Posterior vena cava (tissue), 2 donors: ENCODE measurements at regions not wholly inside any gene's neighbourhood (a gene's known extent, or its start where the extent isn't known, plus 50 kb on each side); places are given as distances from the start of the nearest gene placed in this dataset.
"Not testable (repeated sequence)": the region's sequence is repeated elsewhere in the genome, so short reads cannot be mapped to it uniquely, and the experiment has no call there.

ENCODE experiments used
- DNase-seq: peaks from one replicate; pipeline ENCODE4 v3.0.0-alpha.2; 2020; ENCODE audit warnings: low spot score
- intact Hi-C, 2 donors: fragments of 100-400 bp; cut with DNase I; formaldehyde crosslinking; loops; one replicate each; pipeline versions ENCODE4 v1.14.1 to v1.14.2; 2022 to 2023
- donor health status: DM: yes; HTN: yes; CAD: no.
- donor health status: DM: yes; HTN: yes; CAD: no.

DNA sequence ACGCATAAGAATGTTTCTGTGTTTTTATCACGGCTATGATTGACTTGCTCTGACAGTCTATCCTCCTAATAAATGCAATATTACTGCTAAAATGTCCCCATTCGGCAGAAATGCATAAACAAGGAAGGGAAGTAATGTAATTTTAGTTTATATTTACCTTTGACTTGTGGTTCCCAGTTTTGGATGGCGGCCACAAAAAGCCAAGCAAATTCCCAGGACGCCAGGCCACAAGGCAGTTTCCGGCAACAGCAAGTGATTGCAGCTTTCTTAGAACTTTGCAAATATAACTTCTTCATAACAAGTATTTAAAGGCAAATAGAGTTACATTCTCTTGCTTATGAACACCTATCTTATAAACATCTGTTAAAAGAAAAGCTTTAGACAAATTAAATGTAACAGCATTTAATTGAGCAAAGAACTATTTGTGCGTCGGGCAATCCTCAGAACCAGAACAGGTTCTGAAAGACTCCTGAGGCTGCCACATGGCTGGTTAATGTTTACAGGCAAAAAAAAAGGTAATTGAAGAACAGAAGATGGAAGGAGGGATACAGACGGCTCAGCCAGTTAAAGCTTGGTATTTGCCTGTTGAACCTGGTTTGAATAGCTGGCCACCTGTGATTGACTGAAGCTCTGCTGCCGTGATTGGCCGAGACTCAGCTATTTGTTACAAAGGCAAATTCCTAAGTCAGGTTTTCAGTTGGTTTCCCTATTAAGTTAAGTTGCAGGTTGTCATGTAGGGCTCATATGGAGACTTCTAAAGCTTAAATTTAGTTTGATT is 80.8 kb downstream of the C21orf91 start:
- intact Hi-C loops: no loop called here

DNA sequence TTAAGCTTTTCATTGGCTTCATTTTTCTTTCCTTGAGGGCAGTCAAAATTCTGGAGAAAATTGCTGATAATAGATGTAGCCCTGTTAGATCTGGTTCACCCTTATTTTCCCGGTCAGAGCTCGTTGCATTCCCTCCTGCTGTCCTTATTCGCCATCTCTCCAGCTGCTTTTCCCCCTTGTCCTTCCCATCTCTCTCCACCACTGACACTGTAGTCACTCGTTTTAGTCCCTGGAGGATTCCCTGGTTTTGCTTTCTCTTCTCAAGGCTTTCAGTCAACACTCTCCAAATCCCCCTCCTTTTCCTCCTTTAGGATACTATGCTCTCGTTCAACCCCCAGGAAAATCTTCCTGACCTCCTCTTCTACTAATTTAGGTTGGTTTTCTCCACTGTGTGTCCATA is 83.1 kb downstream of the C21orf91 start:
- DNase-seq: no peak
- intact Hi-C loops: no loop called here

More for the DNA sequence above, 80.8 kb downstream of the C21orf91 start:
- DNase-seq: no peak

DNA sequence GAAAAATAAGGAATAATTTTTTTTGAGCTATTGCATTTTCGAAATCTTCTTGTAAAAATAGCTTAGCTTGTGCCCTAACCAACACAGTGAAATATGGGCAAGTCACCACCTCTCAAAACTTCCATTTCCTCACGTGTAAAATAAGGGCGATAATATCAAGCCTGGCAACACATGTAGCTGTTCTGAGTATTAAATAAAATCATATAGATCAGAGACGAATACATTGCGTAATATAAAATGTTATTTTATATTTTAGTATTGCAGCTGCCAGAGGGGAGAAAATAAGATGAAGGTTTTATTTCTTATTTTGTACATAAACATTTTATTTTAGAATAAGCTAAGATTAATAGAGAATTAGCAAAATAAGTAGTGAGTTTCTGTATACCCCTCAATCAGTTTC is 85.9 kb downstream of the C21orf91 start:
- intact Hi-C loops: no loop called here
- DNase-seq: no peak

DNA sequence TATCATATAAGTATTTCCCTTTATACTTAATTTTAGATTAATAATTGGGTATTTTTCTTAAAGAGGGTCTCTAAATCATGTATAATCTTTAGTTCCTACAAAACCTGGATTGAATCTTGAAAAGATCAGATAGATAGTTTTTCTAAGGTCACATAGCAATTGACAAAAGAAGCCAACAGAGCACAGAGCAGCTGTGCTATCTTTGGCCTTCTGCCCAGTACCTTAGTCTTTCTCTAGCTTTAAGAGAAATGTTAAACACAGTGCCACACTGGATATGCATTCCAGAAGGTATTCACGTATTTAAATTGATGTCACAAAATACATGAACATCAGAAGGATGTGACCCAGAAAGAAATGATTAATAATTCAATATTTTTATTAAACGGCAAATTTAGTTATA is 86.8 kb downstream of the C21orf91 start:
- intact Hi-C loops: no loop called here
- DNase-seq: no peak

DNA sequence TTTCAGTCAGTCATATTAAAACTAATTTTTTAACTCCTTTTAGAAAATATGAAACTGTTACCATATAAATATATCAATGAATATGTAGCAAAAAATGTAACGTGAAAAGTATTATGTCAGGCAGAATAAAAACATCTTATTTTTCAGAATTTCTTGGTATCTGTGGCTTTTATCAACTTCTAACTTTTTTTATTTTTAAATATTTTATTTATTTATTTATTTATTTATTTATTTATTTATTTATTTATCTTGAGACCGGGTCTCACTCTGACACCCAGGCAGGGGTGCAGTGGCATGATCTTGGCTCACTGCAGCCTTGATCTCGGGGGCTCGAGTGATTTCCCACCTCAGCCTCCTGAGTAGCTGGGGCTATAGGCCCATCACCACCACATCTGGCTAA is 87.6 kb downstream of the C21orf91 start:
- intact Hi-C loops: no loop called here
- no peak for DNase-seq

DNA sequence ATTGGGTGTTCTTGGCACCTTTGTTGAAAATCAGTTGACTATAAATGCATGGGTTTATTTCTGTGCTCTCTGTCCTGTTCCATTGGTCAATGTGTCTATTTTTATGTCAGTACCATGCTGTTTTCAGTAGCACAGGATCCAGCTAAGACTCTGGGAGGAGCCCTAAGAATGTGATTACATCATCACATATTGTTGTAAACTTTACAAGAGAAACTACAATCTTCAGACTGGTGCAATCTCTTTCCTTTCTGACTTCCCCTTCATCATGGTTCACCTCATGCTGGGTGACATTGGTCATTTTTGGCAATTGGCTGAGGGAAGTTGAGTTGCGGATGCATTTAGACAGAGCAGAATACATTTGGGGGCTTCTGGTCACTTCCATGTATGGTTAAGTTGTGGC is 88.4 kb downstream of the C21orf91 start:
- intact Hi-C loops: no loop called here
- no peak for DNase-seq

DNA sequence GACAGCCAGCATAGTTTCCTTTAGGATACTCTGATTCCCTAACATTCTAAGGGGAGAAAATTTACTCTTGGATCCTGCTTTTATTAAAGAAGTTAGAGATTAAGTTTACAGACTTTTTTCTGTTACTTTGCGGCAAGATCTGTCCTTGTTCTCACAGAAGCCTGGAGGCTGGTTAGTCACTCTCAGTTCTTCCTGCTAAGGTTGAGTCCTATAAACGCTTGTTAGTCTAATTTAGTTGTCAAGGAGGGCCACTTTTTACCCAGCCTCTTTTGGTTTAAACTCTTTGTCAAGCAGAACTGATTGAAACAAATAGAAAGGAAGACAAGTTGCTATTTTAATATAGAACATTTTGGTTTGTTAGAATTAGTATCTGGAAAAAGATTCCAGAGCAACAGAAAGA is 89.7 kb downstream of the C21orf91 start:
- intact Hi-C loops: no loop called here
- DNase-seq: no peak

DNA sequence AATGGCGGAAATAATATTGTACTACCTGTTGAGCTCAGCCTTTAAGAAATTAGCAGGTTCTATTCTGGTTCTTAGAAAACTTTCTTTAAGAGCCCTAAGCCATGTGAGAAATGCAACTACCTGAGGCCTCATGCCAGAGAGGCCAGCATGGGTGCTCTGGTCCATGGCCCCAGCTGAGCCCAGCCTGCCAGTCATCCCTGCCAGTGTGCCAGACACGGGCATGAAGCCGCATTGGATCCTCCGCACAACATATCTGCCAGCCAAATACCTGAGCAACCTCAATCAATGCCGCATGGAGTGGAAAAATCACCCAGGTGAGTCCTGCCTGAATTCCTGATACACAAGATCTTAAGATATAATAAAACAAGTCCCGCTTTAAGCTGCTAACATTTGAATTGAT is 91.8 kb downstream of the C21orf91 start:
- intact Hi-C loops: no loop called here
- DNase-seq: no peak

DNA sequence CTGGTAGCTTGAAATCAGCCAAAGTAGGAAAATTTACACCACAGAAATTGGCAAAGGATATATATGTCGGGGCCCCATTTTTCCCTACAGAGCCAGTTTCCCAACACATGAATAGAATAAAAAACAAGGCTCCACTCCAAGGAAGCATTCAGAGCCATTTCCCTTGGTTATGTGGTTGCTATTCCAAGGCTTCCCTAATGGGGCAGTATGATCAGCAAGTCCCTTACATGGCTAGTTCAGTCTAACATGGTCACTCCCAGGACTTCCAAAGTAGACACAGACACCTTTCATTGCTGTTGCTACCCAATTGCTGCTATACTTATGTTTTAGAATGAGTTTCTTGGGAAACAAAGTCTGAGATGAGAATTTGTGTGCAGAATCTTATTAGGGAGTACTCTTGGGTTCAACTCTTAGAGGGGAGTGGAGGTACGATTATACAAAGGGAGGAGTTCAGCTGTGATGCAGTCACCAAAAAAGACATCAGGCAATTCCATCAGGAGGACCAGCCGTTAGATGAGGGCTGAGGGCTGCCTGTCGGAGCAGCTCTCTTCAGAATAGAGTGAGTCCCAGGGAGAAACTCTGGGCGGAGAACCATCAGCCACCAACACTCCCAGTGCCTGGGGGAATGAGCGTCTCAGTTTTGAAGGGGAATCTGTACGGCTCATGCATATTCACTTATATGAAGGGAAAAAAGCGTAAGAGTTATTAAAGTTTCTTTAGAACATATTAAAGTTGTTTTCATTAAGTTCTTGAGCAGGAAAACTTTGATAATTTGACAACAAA is 92.9 kb downstream of the C21orf91 start:
- intact Hi-C loops: no loop called here
- no peak for DNase-seq

DNA sequence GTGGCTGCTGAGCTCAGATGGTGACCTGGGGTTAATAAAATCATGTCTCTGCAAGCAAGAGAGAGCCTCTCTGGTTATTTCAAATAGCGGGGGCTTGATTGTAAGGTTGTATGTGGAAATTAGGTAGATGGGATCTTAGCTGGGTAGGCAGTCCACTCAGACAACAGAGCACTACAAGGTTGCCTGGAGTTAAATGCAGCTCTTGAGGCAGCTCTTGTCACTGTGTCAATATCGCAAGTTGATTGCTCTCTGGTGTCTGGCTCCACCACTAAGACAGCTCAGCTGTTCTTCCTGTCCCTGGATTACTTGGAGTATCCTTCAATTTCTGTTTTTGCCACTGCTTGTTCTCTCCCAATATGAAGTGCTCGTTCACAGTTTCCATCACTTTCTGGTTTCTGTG is 93.8 kb downstream of the C21orf91 start:
- DNase-seq: no peak
- intact Hi-C loops: no loop called here

DNA sequence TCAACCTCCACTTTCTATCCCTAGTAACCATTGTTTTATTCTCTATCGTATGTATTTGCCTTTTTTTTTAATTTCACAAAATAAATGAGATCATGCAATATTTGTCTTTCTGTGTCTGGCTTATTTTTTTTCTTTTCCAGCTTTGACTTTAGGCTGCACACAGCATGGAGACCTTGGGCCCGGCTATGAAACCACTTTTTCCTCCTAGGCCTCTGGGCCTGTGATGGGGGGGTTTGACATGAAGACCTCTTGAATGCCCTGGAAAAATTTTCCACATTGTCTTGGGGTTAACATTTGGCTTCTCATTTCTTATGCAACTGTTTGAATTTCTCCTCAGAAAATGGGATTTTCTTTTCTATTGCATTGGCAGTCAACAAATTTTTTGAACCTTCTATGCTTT is 100.2 kb upstream of the BTG3 start:
- intact Hi-C loops: no loop called here
- no peak for DNase-seq

DNA sequence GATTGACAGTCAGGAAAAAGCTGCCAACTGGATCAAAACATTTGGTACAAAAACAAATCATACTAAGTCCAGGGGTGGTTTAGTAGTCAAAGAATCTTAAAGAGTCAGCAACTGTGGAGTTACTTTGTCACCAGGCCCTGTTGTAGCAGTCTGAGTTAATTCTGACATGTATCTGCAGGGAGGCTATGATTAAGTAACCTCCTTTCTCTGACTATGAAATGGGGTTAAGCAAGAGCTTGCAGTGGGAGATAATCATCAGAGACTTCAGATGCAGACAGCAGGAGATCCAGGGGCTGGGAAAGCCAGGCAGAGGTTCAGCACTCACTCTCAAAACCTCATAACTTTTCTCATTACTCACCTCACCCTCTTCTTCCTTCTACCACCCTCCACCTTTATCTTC is 99.2 kb upstream of the BTG3 start:
- no peak for DNase-seq
- intact Hi-C loops: no loop called here

DNA sequence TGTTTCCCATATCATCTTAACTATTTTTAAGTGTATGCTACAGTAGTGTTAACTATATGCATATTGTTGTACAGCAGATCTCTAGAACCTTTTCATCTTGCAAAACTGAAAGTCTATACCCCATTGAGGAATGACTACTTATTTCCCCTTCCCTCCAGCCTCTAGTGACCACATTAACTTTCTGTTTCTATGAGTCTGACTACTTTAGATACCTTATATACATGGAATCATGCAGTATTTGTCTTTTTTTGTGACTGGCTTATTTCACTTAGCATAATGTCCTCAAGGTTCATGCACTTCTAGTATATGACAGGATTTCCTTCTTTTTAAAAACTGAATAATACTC is 96.5 kb upstream of the BTG3 start:
- intact Hi-C loops: no loop called here
- no peak for DNase-seq

DNA sequence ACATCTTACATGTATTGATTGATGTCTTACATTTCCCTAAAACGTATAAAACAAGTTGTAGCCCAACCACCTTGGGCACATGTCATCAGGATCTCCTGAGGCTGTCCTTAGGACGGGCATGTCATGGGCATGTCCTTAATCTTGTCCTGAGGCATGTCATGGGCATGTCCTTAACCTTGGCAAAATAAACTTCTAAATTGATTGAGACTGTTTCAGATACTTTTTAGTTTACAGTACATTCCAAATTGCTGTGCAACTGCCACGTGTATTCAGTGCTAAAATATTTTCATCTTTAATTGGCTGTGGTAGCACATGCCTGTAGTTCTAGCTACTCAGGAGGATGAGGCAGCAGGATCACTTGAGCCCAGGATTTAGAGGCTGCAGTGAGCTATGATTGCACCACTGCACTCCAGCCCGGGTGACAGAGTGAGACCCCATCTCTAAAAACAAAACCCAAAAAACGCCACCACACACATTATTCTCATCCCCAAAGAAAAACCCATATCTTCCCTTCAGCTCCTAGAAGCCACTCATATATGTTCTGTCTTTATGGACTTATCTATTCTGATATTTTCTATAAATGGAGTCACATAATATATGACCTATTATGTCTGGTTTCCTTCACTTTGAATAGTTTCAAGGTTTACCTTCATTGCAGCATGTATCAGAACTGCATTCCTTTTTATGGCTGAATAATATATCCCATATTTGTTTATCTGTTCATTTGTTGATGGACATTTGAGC is 96.0 kb upstream of the BTG3 start:
- intact Hi-C loops: no loop called here
- DNase-seq: no peak

DNA sequence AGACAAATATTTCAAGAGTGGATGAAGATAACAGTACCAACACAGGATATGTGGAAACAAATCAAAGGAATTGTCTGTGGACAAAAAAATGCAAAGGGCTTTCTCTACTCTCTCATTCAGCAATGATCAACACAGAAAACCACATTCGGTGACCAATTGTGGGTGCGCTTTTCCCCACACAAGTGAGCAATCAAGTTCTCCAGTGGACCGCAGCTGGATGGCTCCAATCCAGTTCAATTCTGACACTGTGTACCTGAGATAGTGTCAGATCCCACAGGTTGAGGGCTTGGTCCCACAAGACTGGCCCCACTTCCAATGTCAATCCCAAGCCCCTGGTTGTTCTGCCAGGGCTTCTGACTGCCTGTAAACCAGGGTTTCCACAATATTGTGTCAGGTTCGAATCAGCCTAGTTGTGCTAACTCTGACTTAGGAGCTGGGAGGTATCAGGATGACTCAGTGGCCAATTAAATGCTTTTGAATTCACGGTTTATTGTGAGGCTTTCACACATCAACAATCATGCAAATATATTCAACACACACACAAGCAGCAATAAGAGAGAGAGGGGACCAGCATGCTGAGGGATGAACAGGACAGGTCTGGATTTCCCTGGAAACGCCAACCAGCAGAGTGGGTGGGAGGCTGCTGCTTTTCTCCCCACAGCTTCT is 87.0 kb upstream of the BTG3 start:
- intact Hi-C loops: no loop called here
- DNase-seq: no peak

DNA sequence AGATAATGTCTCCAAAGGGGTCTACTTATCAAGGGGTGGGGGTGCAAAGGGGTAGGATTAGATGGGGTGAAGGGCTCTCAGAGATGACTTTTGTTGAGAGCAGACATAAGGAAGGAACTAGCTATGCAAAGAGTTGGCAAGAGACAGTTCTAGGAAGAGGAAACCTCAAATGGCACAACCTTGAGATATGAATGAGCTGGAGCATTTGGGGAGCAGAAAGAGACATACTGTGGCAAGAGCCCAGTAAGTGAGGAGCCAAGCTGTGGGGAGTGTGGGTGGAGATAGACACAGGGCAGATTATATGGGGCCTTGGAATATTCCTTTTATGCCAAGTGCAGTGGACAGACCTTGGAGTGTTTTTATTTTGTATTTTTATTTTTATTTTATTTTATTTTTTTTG is 84.8 kb upstream of the BTG3 start:
- intact Hi-C loops: no loop called here
- DNase-seq: no peak

DNA sequence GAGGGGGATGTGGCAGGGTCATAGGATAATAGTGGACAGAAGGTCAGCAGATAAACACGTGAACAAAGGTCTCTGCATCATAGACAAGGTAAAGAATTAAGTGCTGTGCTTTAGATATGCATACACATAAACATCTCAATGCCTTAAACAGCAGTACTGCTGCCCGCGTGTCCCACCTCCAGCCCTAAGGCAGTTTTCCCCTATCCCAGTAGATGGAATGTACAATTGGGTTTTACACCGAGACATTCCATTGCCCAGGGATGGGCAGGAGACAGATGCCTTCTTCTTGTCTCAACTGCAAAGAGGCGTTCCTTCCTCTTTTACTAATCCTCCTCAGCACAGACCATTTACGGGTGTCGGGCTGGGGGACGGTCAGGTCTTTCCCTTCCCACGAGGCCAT is 81.7 kb upstream of the BTG3 start:
- intact Hi-C loops: loop anchor here in 1 of 2 donors (5.0 kb wide), 1 partner anchor 213 kb away; no protein-coding TSS in a partner anchor
- not testable (repeated sequence) for DNase-seq

DNA sequence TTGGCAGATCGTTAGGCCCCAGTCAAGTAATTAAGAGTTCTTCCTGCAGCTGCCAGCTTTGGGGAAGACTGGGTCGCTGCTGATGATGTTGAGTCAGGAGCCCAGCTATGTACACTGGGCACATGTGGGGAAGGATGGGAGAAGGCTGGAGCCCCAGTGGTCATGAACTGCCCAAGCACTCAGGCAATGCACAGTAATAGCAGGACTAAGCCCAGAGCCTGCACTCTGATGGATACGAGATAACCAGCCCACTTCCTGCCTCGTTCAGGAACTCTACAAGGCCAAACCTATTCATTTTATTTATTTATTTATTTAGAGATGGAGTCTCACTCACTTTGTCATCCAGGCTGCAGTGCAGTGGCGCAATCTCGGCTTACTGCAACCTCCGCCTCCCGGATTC is 81.1 kb upstream of the BTG3 start:
- intact Hi-C loops: loop anchor here in 1 of 2 donors (5.0 kb wide), 1 partner anchor 214 kb away; no protein-coding TSS in a partner anchor

DNA sequence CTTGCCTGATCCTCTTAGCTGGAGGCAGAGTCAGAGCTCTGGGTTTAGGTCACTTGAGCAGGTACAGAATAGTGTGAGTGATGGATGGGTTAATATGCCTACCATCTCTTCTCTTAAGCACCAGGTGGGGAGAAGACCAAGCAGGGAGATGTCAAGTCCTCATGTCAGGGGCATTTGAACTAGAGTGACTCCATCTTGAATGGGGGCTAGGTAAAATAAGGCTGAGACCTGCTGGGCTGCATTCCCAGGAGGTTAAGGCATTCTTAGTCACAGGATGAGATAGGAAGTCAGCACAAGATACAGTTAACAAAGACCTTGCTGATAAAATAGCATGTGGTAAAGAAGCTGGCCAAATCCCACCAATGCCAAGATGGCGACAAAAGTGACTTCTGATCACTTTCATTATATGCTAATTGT is 77.4 kb upstream of the BTG3 start:
- no peak for DNase-seq
- intact Hi-C loops: loop anchor here in 1 of 2 donors (5.0 kb wide), 1 partner anchor 217 kb away; no protein-coding TSS in a partner anchor

More for the DNA sequence above, 81.1 kb upstream of the BTG3 start:
- no peak for DNase-seq
